ENCODE measurements at regions not wholly inside any gene's neighbourhood (a gene's known extent, or its start where the extent isn't known, plus 50 kb on each side); places are given as distances from the start of the nearest gene placed in this dataset.
"Not testable (repeated sequence)": the region's sequence is repeated elsewhere in the genome, so short reads cannot be mapped to it uniquely, and the experiment has no call there.

- Histone ChIP-seq H2AFZ (ENCODE audit: low read depth, low read length) (no peak overlapping the region), H3K27me3 (ENCODE audit: control insufficient read depth in 2 of 2, insufficient read depth in 2 of 2, low read length in 2 of 2) (no peaks in the 10 kb centered on the region), H3K9me1 (replicated peaks; ENCODE audit: control insufficient read depth, extremely low read depth, insufficient read depth, low read length) (no peaks in the 10 kb centered on the region), H3K4me3 (replicated peaks in 1 of 3; ENCODE audit: insufficient read depth in 1 of 3, low read depth in 1 of 3, low read length in 3 of 3) (no peak overlapping the region), H3K36me3 (ENCODE audit: control insufficient read depth in 2 of 2, extremely low read depth in 1 of 2, insufficient read depth in 2 of 2, low read length in 2 of 2) (no peaks in the 10 kb centered on the region), H3K27ac (ENCODE audit: insufficient read depth, low read depth, low read length) (no peak overlapping the region), H3K4me1 (ENCODE audit: control insufficient read depth, extremely low read depth, insufficient read depth, low read length) (peaks cover 2% of the 10 kb centered on the region), H3K79me2 (ENCODE audit: control insufficient read depth, insufficient read depth, low read length) (no peaks in the 10 kb centered on the region), H3K9me3 (replicated peaks; ENCODE audit: control insufficient read depth, insufficient read depth, low read length) (no peaks in the 10 kb centered on the region), H3K9ac (replicated peaks; ENCODE audit: extremely low read depth, insufficient read depth, low read length) (no peak overlapping the region), H3K4me2 (ENCODE audit: insufficient read depth, low read length) (no peak overlapping the region), H4K20me1 (replicated peaks; ENCODE audit: control insufficient read depth, extremely low read depth, insufficient read depth, low read length) (no peaks in the 10 kb centered on the region)
- DNase-seq (ENCODE audit: low read depth, low spot score) = no peak
- intact Hi-C loops (cut with micrococcal nuclease) = no loop called here
- TF ChIP-seq FOS (IDR thresholded peaks at IDR 0.05; ENCODE audit: borderline replicate concordance, insufficient read depth, low read length) = no peak
- TF ChIP-seq, protein P1, sequence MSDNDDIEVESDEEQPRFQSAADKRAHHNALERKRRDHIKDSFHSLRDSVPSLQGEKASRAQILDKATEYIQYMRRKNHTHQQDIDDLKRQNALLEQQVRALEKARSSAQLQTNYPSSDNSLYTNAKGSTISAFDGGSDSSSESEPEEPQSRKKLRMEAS (IDR thresholded peaks at IDR 0.05; ENCODE audit: insufficient read depth, insufficient read length) = no peak
- no peak for TF ChIP-seq GATA2 (IDR thresholded peaks at IDR 0.05; ENCODE audit: insufficient read depth, insufficient read length, low read depth, low read length)
- TF ChIP-seq, protein P2, sequence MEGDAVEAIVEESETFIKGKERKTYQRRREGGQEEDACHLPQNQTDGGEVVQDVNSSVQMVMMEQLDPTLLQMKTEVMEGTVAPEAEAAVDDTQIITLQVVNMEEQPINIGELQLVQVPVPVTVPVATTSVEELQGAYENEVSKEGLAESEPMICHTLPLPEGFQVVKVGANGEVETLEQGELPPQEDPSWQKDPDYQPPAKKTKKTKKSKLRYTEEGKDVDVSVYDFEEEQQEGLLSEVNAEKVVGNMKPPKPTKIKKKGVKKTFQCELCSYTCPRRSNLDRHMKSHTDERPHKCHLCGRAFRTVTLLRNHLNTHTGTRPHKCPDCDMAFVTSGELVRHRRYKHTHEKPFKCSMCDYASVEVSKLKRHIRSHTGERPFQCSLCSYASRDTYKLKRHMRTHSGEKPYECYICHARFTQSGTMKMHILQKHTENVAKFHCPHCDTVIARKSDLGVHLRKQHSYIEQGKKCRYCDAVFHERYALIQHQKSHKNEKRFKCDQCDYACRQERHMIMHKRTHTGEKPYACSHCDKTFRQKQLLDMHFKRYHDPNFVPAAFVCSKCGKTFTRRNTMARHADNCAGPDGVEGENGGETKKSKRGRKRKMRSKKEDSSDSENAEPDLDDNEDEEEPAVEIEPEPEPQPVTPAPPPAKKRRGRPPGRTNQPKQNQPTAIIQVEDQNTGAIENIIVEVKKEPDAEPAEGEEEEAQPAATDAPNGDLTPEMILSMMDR (IDR thresholded peaks at IDR 0.05; ENCODE audit: extremely low read depth in 1 of 2, insufficient read depth in 1 of 2, low read depth in 1 of 2, low read length in 2 of 2) = no peak
- no peak for TF ChIP-seq EZH2 (IDR thresholded peaks at IDR 0.05; ENCODE audit: borderline replicate concordance, low read depth, low read length, severe bottlenecking)
- TF ChIP-seq JUN (IDR thresholded peaks at IDR 0.05; ENCODE audit: borderline replicate concordance, insufficient read depth, insufficient read length, low read depth) = no peak
- TF ChIP-seq POLR2A (IDR thresholded peaks at IDR 0.05; ENCODE audit: low read depth, low read length) = no peak
- no peak for TF ChIP-seq MYC (IDR thresholded peaks at IDR 0.05; ENCODE audit: low read depth, low read length)
- no peak for TF ChIP-seq POLR2AphosphoS5 (IDR thresholded peaks at IDR 0.05; ENCODE audit: insufficient read depth, low read depth, low read length)
- CTCF ChIA-PET = interaction anchor here (1.0 to 1.8 kb wide), 8 partner anchors 8 to 488 kb away, joined by 3 to 9 read pairs (median 4); no protein-coding TSS in a partner anchor
- POLR2A ChIA-PET = no interaction called here
- BruUV-seq (replicated peaks) = no TSS peak
- no peak for FAIRE-seq
- dilution Hi-C loops (cut with MboI; ENCODE audit: extremely low pct_ligation_motif_present, low sequenced_read_pairs) = no loop called here
Observed at GRCh38 chr6:113370508-113371502, 486.3 kb upstream of the MARCKS start.

- peak overlapping the region; percentile 71 for H3K27ac ChIP-seq (ENCODE audit: insufficient read depth, low read depth, low read length)
- POLR2A ChIA-PET; FAIRE-seq; H3K9me3 ChIP-seq (replicated peaks; ENCODE audit: control insufficient read depth, insufficient read depth, low read length); H2AFZ ChIP-seq (ENCODE audit: low read depth, low read length); H3K79me2 ChIP-seq (ENCODE audit: control insufficient read depth, insufficient read depth, low read length); H3K4me3 ChIP-seq (replicated peaks in 1 of 3; ENCODE audit: insufficient read depth in 1 of 3, low read depth in 1 of 3, low read length in 3 of 3); H4K20me1 ChIP-seq (replicated peaks; ENCODE audit: control insufficient read depth, extremely low read depth, insufficient read depth, low read length); H3K36me3 ChIP-seq (ENCODE audit: control insufficient read depth in 2 of 2, extremely low read depth in 1 of 2, insufficient read depth in 2 of 2, low read length in 2 of 2); dilution Hi-C loops (cut with MboI; ENCODE audit: extremely low pct_ligation_motif_present, low sequenced_read_pairs); BruUV-seq (replicated peaks); DNase-seq (ENCODE audit: low read depth, low spot score); intact Hi-C loops (cut with micrococcal nuclease); H3K9me1 ChIP-seq (replicated peaks; ENCODE audit: control insufficient read depth, extremely low read depth, insufficient read depth, low read length); H3K9ac ChIP-seq (replicated peaks; ENCODE audit: extremely low read depth, insufficient read depth, low read length); H3K27me3 ChIP-seq (ENCODE audit: control insufficient read depth in 2 of 2, insufficient read depth in 2 of 2, low read length in 2 of 2): not testable (repeated sequence)
- peaks cover 15% of the 10 kb centered on the region for H3K4me1 ChIP-seq (ENCODE audit: control insufficient read depth, extremely low read depth, insufficient read depth, low read length)
- H3K4me2 ChIP-seq (ENCODE audit: insufficient read depth, low read length) = peak overlapping the region; percentile 55
- CTCF ChIA-PET = interaction anchor here (0.7 to 1.6 kb wide), 12 partner anchors 10 to 573 kb away, joined by 3 to 8 read pairs (median 3); no protein-coding TSS in a partner anchor
Observed at GRCh38 chr6:113375466-113375865, 481.7 kb upstream of the MARCKS start.

All from endothelial cell of umbilical vein (primary cell).